Adrenal gland (tissue), 5 donors: ENCODE measurements at regions not wholly inside any gene's neighbourhood (a gene's known extent, or its start where the extent isn't known, plus 50 kb on each side); places are given as distances from the start of the nearest gene placed in this dataset.

Experiments
- CTCF ChIP-seq, 6 experiments: fragments of 450-650 bp in 4 of 6; fragments of 200-600 bp in 2 of 6; sonication (generic) in 1 of 6; IDR thresholded peaks; 1 replicate in 5 of 6; 2 replicates in 1 of 6; pipeline versions ENCODE4 v1.5.1 to v1.8.0; 2016 to 2021; ENCODE audit warnings: antibody characterized with exemption in 6 of 6, mild to moderate bottlenecking in 2 of 6, moderate library complexity in 1 of 6
- POLR2A ChIP-seq, 2 donors: fragments of 450-650 bp; IDR thresholded peaks; one replicate each; pipeline ENCODE4 v1.6.1; 2017; ENCODE audit warnings: antibody characterized with exemption in 2 of 2, mild to moderate bottlenecking in 2 of 2, moderate library complexity in 1 of 2
- donor health status: DM: no; HTN: no; CAD: no.

GRCh38 chr2:195579776-195580555, 77.1 kb upstream of the SLC39A10 start:
- no peak for TF ChIP-seq CTCF (IDR thresholded peaks at IDR 0.05)
- TF ChIP-seq POLR2A (IDR thresholded peaks at IDR 0.05) = no peak
